ENCODE measurements at regions not wholly inside any gene's neighbourhood (a gene's known extent, or its start where the extent isn't known, plus 50 kb on each side); places are given as distances from the start of the nearest gene placed in this dataset.

DNA sequence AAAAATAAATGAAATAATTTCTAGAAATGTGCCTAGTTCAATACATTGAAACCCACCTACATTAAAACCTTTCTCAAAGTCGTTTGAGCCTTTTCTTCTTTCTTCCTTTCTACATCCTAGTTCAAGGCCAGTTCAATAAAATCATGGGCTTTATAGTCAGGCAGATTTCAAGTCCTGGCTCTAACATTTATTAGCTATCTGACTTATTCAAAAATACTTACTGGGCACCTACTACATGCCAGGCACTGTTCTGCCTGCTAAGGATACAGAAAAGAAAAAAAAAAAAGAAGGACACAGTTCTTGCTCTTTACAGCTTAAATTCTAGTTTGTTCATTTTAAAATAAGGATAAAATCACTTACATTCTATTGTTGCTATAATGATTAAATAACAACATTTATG is 134.2 kb upstream of the FGGY start:
- H3K36me3 ChIP-seq (ENCODE audit: control insufficient read depth, insufficient read depth, low read length): no peaks in the 10 kb centered on the region
- H3K4me3 ChIP-seq (ENCODE audit: low read length): no peak overlapping the region
- no peak overlapping the region for H3K27ac ChIP-seq (ENCODE audit: low read depth, low read length)
- H3K4me1 ChIP-seq (ENCODE audit: control insufficient read depth, insufficient read depth, low read length): no peaks in the 10 kb centered on the region
- no peaks in the 10 kb centered on the region for H3K27me3 ChIP-seq (ENCODE audit: control insufficient read depth, insufficient read depth, low read length)
- no peak overlapping the region for H3K9ac ChIP-seq (ENCODE audit: low read length)

DNA sequence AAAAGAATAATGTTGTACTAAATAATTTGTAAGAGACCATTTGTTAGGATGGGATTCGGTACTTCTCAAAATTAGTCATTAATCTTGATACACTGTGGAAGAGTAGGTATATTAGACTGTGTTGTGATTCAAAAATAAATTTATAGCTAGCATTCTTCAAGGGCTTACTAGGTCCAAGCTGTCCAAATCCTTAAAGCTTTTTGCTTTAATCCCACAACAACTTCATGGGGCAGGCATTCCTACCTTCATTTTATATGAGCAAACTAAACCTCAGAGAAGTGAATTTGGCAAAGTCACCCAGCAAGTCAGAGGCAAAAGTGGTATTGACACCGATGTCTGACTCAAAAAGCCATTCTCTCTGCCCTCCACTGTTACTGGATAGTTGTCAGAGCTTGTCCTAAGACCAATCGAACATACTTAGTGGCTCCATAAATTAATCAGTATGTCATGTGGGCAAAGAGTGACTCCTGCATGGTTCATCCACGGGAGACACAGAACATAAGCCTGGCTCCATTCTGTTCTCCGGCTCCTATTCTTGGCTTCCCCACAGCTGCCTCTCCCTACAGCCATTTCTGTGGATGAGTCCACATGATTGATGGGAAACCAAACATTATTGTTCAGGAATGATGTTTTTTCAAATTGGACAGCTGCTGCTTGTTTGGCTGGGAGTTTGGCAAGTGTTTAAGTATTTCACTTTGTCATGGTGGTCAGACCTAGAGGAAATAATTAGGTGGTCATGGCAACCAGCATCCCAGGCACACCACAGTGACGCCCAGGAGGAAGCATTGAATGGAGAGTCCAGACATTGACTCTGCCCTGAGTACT is 133.4 kb upstream of the FGGY start:
- no peak overlapping the region for H3K4me3 ChIP-seq (ENCODE audit: low read length)
- no peaks in the 10 kb centered on the region for H3K4me1 ChIP-seq (ENCODE audit: control insufficient read depth, insufficient read depth, low read length)
- H3K9ac ChIP-seq (ENCODE audit: low read length): no peak overlapping the region
- H3K36me3 ChIP-seq (ENCODE audit: control insufficient read depth, insufficient read depth, low read length): no peaks in the 10 kb centered on the region
- H3K27me3 ChIP-seq (ENCODE audit: control insufficient read depth, insufficient read depth, low read length): no peaks in the 10 kb centered on the region
- H3K27ac ChIP-seq (ENCODE audit: low read depth, low read length): no peak overlapping the region

DNA sequence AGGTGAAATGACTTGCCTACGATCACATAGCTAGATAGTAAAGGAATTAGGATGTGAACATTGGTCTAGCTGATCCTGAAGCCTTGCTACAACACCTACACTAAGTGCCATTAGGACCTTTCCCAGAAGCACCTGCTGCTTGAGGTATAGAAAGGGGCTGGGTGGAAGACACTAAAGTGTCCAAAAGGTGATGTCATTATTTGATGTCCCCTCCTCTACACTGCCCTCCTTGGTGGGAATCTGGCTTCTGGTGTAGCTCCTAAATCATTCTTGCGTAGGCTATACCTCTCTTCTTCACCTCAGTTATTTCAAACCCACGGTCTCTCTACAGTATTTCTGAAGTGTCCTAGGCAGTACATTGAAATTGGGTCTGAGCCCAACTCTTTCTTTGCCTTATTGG is 132.5 kb upstream of the FGGY start:
- Histone ChIP-seq H3K4me1 (ENCODE audit: control insufficient read depth, insufficient read depth, low read length) (no peaks in the 10 kb centered on the region), H3K27ac (ENCODE audit: low read depth, low read length) (no peak overlapping the region), H3K27me3 (ENCODE audit: control insufficient read depth, insufficient read depth, low read length) (no peaks in the 10 kb centered on the region)

DNA sequence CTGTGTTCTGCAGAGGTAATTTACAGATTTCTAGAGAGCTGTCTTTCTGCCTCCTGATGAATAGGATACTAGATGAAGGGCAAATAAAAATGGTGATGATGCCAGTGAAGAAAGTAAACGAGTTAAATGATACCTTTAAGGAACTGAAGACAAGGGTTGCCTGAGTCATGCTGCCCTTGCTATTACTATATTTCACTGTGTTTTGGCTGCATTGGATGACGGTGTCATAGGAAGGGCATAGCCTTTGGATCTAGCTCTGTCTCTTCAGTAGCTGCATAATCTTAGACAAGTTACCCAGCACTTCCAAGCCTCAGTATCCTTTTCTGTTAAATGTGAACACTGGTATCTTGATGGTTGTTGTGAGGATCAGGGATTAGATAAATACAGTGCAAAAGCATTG is 131.5 kb upstream of the FGGY start:
- Histone ChIP-seq H3K9ac (ENCODE audit: low read length) (no peak overlapping the region), H3K4me3 (ENCODE audit: low read length) (no peak overlapping the region), H3K36me3 (ENCODE audit: control insufficient read depth, insufficient read depth, low read length) (no peaks in the 10 kb centered on the region), H3K27me3 (ENCODE audit: control insufficient read depth, insufficient read depth, low read length) (no peaks in the 10 kb centered on the region), H3K4me1 (ENCODE audit: control insufficient read depth, insufficient read depth, low read length) (no peaks in the 10 kb centered on the region), H3K27ac (ENCODE audit: low read depth, low read length) (no peak overlapping the region)

More for the DNA sequence above, 132.5 kb upstream of the FGGY start:
- Histone ChIP-seq H3K36me3 (ENCODE audit: control insufficient read depth, insufficient read depth, low read length) (no peaks in the 10 kb centered on the region), H3K9ac (ENCODE audit: low read length) (no peak overlapping the region), H3K4me3 (ENCODE audit: low read length) (no peak overlapping the region)

DNA sequence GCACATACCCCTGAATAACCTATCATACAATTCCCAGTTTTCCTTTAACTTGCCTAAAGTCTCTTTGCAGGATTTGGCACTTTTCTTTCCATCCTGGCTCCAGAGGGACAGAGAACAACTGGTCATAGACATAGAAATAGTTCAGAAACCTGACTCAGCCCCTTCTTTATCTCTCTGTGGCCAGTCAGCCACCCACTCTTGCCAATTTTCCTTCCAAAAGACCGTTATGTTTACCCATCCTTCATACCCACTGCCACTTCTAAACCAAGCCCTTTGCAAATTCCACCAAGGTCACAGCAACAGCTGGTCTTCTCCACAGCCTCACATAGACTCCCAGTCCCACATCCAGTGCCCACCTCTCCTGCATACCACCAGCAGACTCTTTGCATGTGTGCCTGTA is 127.2 kb upstream of the FGGY start:
- H3K36me3 ChIP-seq (ENCODE audit: control insufficient read depth, insufficient read depth, low read length): no peaks in the 10 kb centered on the region
- H3K27me3 ChIP-seq (ENCODE audit: control insufficient read depth, insufficient read depth, low read length): no peaks in the 10 kb centered on the region
- H3K4me3 ChIP-seq (ENCODE audit: low read length): no peak overlapping the region
- H3K27ac ChIP-seq (ENCODE audit: low read depth, low read length): no peak overlapping the region
- no peaks in the 10 kb centered on the region for H3K4me1 ChIP-seq (ENCODE audit: control insufficient read depth, insufficient read depth, low read length)
- H3K9ac ChIP-seq (ENCODE audit: low read length): no peak overlapping the region

DNA sequence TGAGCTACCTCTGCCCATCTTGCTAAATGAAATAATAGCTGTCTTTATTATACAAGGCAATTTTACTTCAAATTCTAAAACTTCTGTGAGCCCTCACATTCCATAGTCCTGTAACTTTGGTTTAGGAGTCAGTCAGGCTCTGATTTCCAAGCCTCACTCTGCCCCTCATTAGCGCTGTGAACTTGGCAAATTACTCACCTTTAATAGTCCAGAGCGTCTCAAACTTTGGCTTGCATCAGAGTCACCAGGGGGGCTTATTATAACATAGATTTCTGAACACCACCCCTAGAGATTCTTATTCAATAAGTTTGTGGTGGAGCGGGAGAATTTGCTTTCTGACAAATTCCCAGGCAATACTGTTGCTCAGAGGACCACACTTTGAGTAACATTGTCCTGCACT is 126.2 kb upstream of the FGGY start:
- Histone ChIP-seq H3K4me1 (ENCODE audit: control insufficient read depth, insufficient read depth, low read length) (no peaks in the 10 kb centered on the region), H3K9ac (ENCODE audit: low read length) (no peak overlapping the region)

DNA sequence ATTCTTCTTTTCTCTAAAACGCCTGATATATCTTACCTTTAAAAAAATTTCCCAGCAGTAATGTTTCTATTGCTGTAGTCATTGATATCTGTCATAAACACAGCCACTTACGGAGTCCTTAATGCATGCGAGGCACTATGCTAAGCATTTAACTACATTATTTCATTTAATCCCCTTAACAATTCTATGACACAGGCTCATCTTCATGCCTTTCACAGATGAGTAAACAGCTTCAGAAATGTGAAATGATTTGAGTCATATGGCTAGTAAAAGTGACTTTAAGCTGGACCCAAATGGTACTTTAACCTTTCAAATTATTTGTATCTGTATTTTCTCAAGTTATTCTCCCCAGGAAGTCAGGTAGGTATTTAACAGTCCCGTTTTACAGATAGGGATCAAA is 125.1 kb upstream of the FGGY start:
- no peaks in the 10 kb centered on the region for H3K4me1 ChIP-seq (ENCODE audit: control insufficient read depth, insufficient read depth, low read length)
- no peaks in the 10 kb centered on the region for H3K36me3 ChIP-seq (ENCODE audit: control insufficient read depth, insufficient read depth, low read length)
- no peak overlapping the region for H3K27ac ChIP-seq (ENCODE audit: low read depth, low read length)
- no peaks in the 10 kb centered on the region for H3K27me3 ChIP-seq (ENCODE audit: control insufficient read depth, insufficient read depth, low read length)
- no peak overlapping the region for H3K4me3 ChIP-seq (ENCODE audit: low read length)
- H3K9ac ChIP-seq (ENCODE audit: low read length): no peak overlapping the region

More for the DNA sequence above, 126.2 kb upstream of the FGGY start:
- H3K4me3 ChIP-seq (ENCODE audit: low read length): no peak overlapping the region
- no peaks in the 10 kb centered on the region for H3K36me3 ChIP-seq (ENCODE audit: control insufficient read depth, insufficient read depth, low read length)
- H3K27me3 ChIP-seq (ENCODE audit: control insufficient read depth, insufficient read depth, low read length): no peaks in the 10 kb centered on the region
- H3K27ac ChIP-seq (ENCODE audit: low read depth, low read length): no peak overlapping the region

DNA sequence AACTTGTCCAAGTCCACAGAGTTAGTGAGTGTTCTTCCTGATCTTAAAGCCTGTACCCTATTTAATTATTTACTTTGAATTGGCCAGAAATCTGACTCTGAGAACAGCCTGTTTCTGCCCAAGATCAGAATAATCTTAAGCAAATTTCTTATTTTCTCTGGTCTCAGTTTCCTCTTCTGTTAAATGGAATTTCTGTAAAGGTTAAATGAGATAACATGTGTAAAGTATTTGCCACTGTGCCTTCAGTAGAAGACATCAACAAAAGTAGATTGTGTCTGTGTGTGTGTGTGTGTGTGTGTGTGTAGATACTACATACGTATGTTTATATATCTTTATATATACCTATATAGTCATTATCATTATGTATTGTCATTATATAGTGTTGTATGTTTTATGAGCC is 124.2 kb upstream of the FGGY start:
- Histone ChIP-seq H3K27ac (ENCODE audit: low read depth, low read length) (no peak overlapping the region), H3K4me3 (ENCODE audit: low read length) (no peak overlapping the region), H3K9ac (ENCODE audit: low read length) (no peak overlapping the region), H3K27me3 (ENCODE audit: control insufficient read depth, insufficient read depth, low read length) (no peaks in the 10 kb centered on the region), H3K36me3 (ENCODE audit: control insufficient read depth, insufficient read depth, low read length) (no peaks in the 10 kb centered on the region), H3K4me1 (ENCODE audit: control insufficient read depth, insufficient read depth, low read length) (no peaks in the 10 kb centered on the region)

DNA sequence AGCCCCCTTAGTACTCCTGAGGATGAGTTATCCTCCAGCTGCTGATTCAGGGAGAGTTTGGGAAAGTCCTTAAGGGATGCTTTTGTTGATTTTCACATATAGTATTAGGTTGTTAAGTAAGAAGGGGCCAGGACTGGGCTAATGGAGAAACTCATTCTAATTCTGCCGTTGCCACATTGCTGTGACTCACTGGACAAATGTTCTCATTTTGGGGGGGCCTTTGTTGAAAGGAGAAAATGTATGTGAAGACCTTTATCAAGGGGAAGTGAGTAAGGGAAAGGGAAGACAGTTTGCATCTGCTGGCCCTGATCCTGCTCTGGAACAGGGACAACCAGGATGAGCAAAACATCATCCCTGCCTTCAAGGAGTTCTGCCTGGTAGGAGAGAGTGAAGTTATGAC is 123.2 kb upstream of the FGGY start:
- Histone ChIP-seq H3K27me3 (ENCODE audit: control insufficient read depth, insufficient read depth, low read length) (no peaks in the 10 kb centered on the region), H3K27ac (ENCODE audit: low read depth, low read length) (no peak overlapping the region), H3K9ac (ENCODE audit: low read length) (no peak overlapping the region), H3K4me1 (ENCODE audit: control insufficient read depth, insufficient read depth, low read length) (no peaks in the 10 kb centered on the region), H3K4me3 (ENCODE audit: low read length) (no peak overlapping the region), H3K36me3 (ENCODE audit: control insufficient read depth, insufficient read depth, low read length) (no peaks in the 10 kb centered on the region)

DNA sequence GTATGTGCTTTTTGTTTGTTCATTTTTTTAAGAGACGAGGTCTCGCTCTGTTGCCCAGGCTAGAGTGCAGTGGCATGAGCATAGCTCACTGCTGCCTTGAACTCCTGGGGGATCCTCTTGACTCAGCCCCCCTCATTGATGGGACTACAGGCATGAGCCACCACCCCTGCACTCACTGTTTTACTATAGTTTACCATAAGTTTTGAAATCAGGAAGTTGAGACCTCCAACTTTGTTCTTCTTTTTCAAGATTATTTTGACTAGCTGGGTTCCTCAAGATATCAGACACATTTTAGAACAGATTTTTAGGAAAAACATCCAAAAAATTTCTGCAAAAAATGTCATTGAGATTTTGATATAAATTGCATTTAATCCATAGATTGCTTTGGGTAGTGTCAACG is 120.4 kb upstream of the FGGY start:
- Histone ChIP-seq H3K9ac (ENCODE audit: low read length) (no peak overlapping the region), H3K4me3 (ENCODE audit: low read length) (no peak overlapping the region), H3K27ac (ENCODE audit: low read depth, low read length) (no peak overlapping the region), H3K27me3 (ENCODE audit: control insufficient read depth, insufficient read depth, low read length) (no peaks in the 10 kb centered on the region), H3K36me3 (ENCODE audit: control insufficient read depth, insufficient read depth, low read length) (no peaks in the 10 kb centered on the region), H3K4me1 (ENCODE audit: control insufficient read depth, insufficient read depth, low read length) (peaks cover 13% of the 10 kb centered on the region)

DNA sequence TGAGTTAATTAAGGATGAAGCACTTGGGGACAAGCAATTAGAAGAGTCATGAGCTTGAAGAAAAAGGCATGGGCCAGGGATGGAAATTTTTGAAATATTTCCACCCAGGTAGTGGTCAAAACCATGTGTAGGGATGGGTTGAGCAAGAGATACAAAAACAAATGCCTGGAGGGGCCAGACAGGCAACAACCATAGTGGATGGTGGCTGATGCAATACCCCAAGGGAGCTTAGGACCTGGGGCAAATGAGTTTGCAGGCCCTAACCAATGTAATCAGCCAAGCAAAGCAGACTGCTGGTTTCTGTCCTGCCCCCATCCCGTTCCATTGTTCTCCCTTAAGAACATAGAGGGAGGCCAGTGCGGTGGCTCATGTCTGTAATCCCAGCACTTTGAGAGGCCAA is 119.1 kb upstream of the FGGY start:
- Histone ChIP-seq H3K27me3 (ENCODE audit: control insufficient read depth, insufficient read depth, low read length) (no peaks in the 10 kb centered on the region), H3K27ac (ENCODE audit: low read depth, low read length) (no peak overlapping the region), H3K9ac (ENCODE audit: low read length) (no peak overlapping the region)

DNA sequence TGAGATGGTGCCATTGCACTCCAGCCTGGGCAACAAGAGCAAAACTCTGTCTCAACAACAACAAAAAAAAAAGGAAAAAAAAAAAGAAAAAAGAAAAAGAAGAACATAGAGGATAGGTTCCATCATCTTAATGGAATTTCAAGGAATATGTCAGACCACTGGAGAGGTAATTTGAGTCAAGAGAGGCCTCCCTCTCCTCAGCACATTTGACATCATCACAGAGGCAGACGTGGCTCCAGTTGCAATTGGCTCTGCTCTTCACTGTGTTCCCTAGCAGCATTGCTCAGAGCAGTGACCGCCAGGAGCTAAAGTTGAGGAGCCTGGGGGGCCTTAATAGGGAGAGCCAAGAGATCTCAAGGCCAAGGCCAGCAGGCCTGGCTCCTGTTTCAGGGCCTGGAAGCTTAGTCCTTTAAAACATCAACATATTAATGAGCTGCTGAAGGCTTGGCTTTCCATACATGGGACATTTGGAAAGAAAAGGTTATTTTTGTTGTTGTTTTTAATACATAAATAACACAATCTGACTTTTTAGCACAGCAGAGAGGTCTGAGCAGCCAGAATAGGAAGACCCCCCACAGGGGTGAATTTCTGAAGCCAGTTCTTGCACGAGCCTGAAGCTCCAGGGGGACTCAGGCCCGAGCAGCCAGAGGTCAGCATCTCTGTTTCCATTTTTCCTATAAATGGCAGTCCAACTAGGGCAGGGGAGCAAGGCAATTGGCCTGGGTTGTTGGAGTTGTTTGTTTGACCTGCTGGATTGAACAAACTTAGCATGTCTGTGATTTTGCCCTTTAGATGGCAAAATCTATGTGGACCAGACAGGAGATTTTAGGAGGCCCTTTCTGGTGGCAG is 118.3 kb upstream of the FGGY start:
- Histone ChIP-seq H3K36me3 (ENCODE audit: control insufficient read depth, insufficient read depth, low read length) (no peaks in the 10 kb centered on the region), H3K27me3 (ENCODE audit: control insufficient read depth, insufficient read depth, low read length) (no peaks in the 10 kb centered on the region), H3K4me3 (ENCODE audit: low read length) (no peak overlapping the region), H3K27ac (ENCODE audit: low read depth, low read length) (no peak overlapping the region), H3K9ac (ENCODE audit: low read length) (no peak overlapping the region), H3K4me1 (ENCODE audit: control insufficient read depth, insufficient read depth, low read length) (peaks cover 13% of the 10 kb centered on the region)

More for the DNA sequence above, 119.1 kb upstream of the FGGY start:
- no peak overlapping the region for H3K4me3 ChIP-seq (ENCODE audit: low read length)
- H3K36me3 ChIP-seq (ENCODE audit: control insufficient read depth, insufficient read depth, low read length): no peaks in the 10 kb centered on the region
- H3K4me1 ChIP-seq (ENCODE audit: control insufficient read depth, insufficient read depth, low read length): peaks cover 13% of the 10 kb centered on the region
